ENCODE measurements at regions not wholly inside any gene's neighbourhood (a gene's known extent, or its start where the extent isn't known, plus 50 kb on each side); places are given as distances from the start of the nearest gene placed in this dataset.
A peak's percentile ranks its signal among the peaks of the same experiment; 100 is the strongest.
"Not testable (repeated sequence)": the region's sequence is repeated elsewhere in the genome, so short reads cannot be mapped to it uniquely, and the experiment has no call there.

DNA sequence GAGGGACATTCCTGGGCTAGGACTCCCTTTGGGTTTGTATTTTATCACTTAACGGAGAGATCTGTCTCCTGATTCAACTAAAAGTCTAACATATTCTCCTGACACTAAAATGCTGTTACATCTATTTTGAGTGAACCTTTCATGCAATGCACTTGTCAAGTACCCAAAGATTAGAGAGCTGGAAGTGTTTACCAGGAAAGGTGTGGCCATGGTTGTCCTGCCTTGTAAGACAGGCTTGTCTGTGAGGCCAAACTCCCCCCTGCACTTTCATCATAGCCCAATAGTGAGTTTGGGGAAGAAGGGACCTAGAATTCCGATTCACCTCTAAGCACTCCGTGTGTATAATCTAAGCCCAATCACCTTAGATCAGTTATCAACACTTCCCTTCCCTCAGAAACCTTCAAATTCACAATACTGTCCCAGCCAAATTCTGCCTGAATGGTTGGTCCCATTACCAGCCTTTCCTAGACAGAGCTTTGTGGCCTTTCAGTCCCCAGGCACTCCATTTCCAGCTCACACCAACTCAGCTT, 162.6 kb upstream of the NAMPT start:
- DNase-seq, result no peak

DNA sequence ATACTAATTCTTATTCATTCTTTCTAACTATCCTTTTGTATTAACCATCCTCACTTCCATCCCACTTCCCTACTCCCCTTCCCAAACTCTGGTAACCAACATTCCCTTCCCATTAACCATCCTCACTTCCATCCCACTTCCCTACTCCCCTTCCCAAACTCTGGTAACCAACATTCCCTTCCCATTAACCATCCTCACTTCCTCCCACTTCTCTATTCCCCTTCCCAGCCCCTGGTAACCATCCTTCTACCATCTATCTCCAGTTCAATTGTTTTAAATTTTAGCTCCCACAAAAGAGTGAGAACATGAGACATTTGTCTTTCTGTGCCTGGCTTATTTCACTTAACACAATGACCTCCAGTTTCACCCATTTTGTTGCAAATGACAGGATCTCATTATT, 160.6 kb upstream of the NAMPT start:
- DNase-seq, result not testable (repeated sequence)

- DNase-seq, result no peak
These were observed 159.4 kb upstream of the NAMPT start for GRCh38 chr7:106444068-106444655.

GRCh38 chr7:106443156-106443555, 158.4 kb upstream of the NAMPT start:
- DNase-seq, result no peak

GRCh38 chr7:106442476-106442875, 157.7 kb upstream of the NAMPT start:
- DNase-seq, result no peak

DNA sequence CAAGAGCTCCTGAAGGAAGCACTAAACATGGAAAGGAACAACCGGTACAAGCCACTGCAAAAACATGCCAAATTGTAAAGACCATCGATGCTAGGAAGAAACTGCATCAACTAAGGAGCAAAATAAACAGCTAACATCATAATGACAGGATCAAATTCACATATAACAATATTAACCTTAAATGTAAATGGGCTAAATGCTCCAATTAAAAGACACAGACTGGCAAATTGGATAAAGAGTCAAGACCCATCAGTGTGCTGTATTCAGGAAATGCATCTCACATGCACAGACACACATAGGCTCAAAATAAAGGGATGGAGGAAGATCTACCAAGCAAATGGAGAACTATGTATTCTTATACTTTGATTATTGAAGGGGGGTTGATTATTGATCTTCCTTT, 156.6 kb upstream of the NAMPT start:
- not testable (repeated sequence) for DNase-seq

DNA sequence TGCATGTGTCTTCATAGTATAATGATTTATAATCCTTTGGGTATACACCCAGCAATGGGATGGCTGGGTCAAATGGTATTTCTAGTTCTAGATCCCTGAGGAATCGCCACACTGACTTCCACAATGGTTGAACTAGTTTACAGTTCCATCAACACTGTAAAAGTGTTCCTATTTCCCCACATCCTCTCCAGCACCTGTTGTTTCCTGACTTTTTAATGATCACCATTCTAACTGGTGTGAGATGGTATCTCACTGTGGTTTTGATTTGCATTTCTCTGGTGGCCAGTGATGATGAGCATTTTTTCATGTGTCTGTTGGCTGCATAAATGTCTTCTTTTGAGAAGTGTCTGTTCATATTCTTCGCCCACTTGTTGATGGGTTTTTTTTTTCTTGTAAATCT, 152.2 kb upstream of the NAMPT start:
- DNase-seq, result not testable (repeated sequence)

DNA sequence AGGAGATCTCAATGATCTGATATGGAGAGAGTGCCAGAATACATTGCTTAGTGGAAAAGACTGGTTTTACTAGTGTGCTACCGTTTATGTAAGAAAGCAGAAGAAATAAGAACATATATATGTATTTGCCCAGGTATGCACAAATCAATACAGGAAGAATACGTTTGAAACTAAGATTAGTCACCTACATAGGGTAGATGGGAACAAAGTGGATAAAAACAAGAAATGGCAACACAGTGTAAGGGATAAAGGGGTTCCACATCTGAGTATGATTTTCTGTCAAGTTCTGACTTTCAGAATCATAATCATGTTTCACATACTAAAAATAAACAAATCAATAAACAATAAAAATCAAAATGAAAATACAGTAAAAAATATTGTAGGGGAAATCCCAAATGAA, 148.6 kb upstream of the NAMPT start:
- no peak for DNase-seq

- no peak for DNase-seq
These were observed 146.0 kb upstream of the NAMPT start for GRCh38 chr7:106430535-106431455.

- no peak for DNase-seq
These were observed 145.3 kb upstream of the NAMPT start for GRCh38 chr7:106430103-106430502.

DNA sequence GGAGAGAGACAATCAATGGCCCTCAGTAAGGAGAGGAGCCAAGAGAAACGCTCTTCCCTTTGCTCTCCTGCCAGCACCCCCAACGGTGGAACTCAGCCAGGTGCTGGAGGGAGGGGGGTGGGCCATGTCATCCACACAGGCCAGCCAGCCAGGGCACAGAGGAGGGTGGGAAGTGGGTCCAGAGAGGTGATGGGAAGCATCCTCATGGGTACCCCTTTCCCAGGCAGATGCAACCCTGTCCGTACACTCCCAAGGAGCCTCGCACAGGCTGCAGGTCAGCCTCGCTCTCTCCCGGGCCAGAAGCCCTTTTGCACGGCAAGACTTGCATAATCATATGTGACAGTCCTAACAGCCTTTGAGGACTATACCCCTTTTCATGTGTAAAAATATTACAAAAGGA, 142.0 kb upstream of the NAMPT start:
- no peak for DNase-seq

DNA sequence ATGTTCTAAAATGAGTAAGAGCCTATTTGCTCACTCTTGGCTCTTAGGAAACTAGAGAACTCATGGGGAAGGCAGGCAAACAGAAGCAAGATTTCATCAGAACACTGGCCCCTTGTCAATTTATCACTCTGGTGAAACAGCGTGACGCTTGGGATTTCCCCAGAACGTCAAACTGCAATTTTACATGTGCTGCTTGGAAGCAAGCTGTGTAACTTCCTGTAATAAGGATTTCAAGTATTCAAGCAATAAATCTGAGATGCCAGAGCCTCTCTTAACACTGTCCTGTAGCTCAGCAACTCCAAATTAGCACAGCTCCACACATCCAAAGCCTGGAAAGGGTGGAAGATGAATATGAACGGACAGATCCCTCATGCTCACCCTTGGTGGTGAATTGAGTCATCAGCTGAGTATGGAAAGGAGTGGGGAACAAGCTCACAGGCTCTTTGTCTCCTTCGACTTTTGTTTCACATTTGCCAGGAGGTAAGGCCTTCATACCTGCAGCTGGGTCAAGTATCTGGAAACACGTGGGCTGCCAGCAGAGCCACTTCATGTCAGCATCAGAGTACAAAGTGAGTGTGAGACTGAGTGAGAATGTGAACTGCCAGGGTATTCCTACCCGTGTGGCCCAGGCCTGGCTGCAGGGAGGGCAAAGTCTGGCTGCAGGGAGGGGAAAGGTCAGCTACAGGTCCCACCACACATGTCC, 140.4 kb upstream of the NAMPT start:
- peak; percentile 78 for DNase-seq

GRCh38 chr7:106424476-106425016, 139.8 kb upstream of the NAMPT start:
- no peak for DNase-seq

DNA sequence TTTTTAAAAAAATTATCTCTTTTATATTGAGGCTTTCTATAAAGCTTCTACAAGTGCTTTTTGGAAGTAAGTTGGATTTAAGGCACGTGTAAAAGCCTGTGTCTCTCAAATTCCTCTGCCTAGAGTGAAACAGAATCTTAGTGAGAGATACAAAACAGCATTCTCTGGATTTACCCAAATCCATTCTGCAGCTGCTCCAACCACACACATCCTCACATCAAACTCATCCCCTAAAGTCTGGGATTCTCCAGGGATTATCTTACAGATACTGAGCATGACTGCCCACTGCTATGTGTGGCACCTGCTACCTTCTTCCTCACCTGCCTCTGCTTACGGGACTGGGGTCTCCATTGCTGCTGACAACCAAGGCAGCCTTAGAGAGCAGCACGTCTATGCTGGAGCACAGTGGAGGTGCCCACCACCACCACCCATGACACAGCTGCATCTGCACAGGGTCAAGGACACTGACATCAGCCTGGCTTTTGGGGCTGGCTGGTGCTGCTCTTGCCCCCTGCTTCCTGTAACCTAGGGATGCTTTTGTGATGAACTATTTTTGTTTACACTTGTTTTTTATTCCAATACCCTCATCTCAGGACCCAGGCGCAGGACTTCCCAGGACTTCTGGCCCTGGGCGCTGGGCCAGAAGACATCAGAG, 139.2 kb upstream of the NAMPT start:
- no peak for DNase-seq

- no peak for DNase-seq
These were observed 138.3 kb upstream of the NAMPT start for GRCh38 chr7:106423111-106423510.

GRCh38 chr7:106421181-106421762, 136.5 kb upstream of the NAMPT start:
- peak; percentile 13 for DNase-seq

DNA sequence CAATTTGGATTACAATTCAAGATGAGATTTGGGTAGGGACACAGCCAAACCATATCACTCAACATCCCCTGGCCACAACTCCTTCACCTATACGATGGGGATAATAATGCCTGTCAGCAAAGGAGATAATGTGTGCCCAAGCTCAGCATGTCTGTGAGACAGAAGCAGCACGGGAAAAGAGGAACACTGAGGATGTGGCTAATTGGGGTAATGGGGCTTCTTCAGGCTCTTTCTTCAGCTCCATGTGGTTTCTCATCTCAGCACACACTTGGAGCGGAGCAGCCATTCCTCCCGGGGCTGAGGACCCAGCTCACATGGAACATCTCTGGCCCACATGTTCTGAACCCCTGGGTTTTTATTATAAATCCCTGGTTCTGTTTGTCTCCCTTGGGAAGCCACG, 136.0 kb upstream of the NAMPT start:
- no peak for DNase-seq

- no peak for DNase-seq
These were observed 135.4 kb upstream of the NAMPT start for GRCh38 chr7:106420210-106420609.

DNA sequence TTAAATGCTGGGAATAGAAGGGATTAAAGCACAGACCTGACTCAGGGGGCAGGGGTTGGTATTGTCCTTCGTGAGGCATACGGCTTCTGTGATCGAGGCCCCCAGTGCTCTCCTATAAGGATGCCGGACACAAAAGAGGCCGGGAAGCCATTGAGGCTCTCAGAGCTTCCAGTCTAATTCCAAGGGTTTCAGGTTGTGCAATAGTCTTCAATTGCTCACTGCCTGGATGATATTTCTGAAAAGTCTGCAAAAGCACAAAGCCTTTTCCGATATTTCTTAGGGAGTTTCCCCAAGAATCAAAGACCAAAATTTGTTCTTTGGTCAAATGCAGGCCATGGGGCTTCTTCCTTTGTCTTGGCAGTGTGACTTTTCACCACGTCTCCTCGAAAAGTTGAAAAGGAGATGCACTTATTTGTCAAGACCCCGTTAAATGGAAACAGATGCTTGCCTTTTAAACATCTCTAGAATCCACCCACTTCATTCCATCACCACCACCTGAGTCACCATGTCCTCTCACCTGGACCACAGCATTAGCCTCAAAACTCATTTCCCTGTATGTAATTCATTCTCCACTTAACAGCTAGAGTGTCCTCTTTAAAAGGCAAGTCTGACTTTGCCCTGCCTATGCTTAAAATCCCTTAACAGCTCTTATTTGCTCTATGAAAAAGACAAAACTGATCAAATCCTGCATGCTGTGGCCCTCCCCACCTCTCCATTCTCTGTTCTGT, 134.8 kb upstream of the NAMPT start:
- peak; percentile 17 for DNase-seq

GRCh38 chr7:106418526-106418925, 133.7 kb upstream of the NAMPT start:
- no peak for DNase-seq

DNA sequence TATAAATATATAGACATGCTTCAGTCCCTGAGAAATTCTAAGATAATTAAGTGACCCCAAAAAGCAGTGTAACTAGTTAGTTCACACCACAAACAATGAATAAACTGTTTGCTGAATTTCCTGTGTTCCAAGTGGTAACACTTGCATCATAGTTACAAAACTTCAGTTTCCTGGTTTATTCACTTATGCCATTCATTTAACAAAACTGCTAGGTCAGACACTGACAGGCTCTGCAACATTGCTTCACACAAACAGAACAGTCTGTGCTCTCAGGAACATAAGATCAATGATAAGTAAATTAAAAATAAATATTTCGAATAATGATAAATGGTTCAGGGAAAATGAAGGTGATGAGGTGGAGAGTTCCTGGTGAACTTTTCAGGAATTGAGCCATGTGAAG, 133.3 kb upstream of the NAMPT start:
- DNase-seq, result no peak
